A549 (cell line): ENCODE measurements at regions not wholly inside any gene's neighbourhood (a gene's known extent, or its start where the extent isn't known, plus 50 kb on each side); places are given as distances from the start of the nearest gene placed in this dataset.

Experiments
- BCL3 ChIP-seq: fragments of >200 bp; sonication (Bioruptor Twin); formaldehyde crosslinking; IDR thresholded peaks from 3 replicates; pipeline ENCODE4 v1.6.1; 2016
- CTCF ChIP-seq: fragments of >200 bp; sonication (Bioruptor Twin); formaldehyde crosslinking; IDR thresholded peaks from 3 replicates; pipeline ENCODE4 v1.5.1; 2016
- E2F6 ChIP-seq: IDR thresholded peaks from 2 replicates; pipeline ENCODE4 v1.6.1; 2012; ENCODE audit warnings: low read depth, borderline replicate concordance
- POLR2A ChIP-seq: IDR thresholded peaks from 2 replicates; pipeline ENCODE4 v1.6.1; 2012; ENCODE audit warnings: mild to moderate bottlenecking, low read length
- REST ChIP-seq: fragments of 200-600 bp; sonication (generic); IDR thresholded peaks from 2 replicates; pipeline ENCODE4 v1.6.1; 2016; ENCODE audit warnings: antibody characterized with exemption, mild to moderate bottlenecking, moderate library complexity
- USF2 ChIP-seq: fragments of 450-650 bp; IDR thresholded peaks from 2 replicates; pipeline ENCODE4 v1.6.1; 2014; ENCODE audit warnings: antibody characterized with exemption

- no peak for TF ChIP-seq CTCF
- no peak for TF ChIP-seq POLR2A
- no peak for TF ChIP-seq BCL3
- no peak for TF ChIP-seq E2F6
- TF ChIP-seq USF2 = no peak
- TF ChIP-seq REST = no peak
Observed at GRCh38 chr2:150630587-150631235, 143.2 kb upstream of the RND3 start.
